Upper lobe of left lung (tissue), 6 donors: ENCODE measurements at regions not wholly inside any gene's neighbourhood (a gene's known extent, or its start where the extent isn't known, plus 50 kb on each side); places are given as distances from the start of the nearest gene placed in this dataset.

ENCODE experiments used
- ATAC-seq, 2 donors: fragments of 200-7000 bp; cut with Tn5 transposase; one replicate each; pipeline ENCODE4 v1.9.1; 2022; ENCODE audit warnings: mild to moderate bottlenecking in 2 of 2, moderate library complexity in 2 of 2; ENCODE audit not compliant: low FRiP score in 2 of 2
- DNase-seq, 2 donors: peaks; one replicate each; pipeline ENCODE4 v3.0.0-alpha.2; 2019 to 2020
- H3K27ac ChIP-seq, 4 donors: fragments of 200-600 bp; sonication (generic); one replicate each; pipeline ENCODE4 v1.5.1; 2016 to 2019
- H3K27me3 ChIP-seq, 4 donors: fragments of 200-600 bp; sonication (generic); one replicate each; pipeline ENCODE4 v1.5.1; 2017 to 2019
- H3K36me3 ChIP-seq, 4 donors: fragments of 200-600 bp; sonication (generic); one replicate each; pipeline ENCODE4 v1.5.1; 2016 to 2019
- H3K4me1 ChIP-seq, 4 donors: fragments of 200-600 bp; sonication (generic); one replicate each; pipeline ENCODE4 v1.5.1; 2018 to 2019
- H3K4me3 ChIP-seq, 4 donors: fragments of 200-600 bp; sonication (generic); one replicate each; pipeline ENCODE4 v1.5.1; 2017 to 2019; ENCODE audit warnings: mild to moderate bottlenecking in 2 of 4, moderate library complexity in 1 of 4
- H3K9me3 ChIP-seq, 4 donors: fragments of 200-600 bp; sonication (generic); one replicate each; pipeline ENCODE4 v1.5.1; 2018 to 2019
- CTCF ChIP-seq, 6 experiments: fragments of 450-650 bp in 4 of 6; fragments of 200-600 bp in 2 of 6; sonication (generic) in 2 of 6; IDR thresholded peaks; one replicate each; pipeline ENCODE4 v1.5.1; 2016 to 2019; ENCODE audit warnings: antibody characterized with exemption in 6 of 6
- EP300 ChIP-seq, 4 donors: sonication (generic); formaldehyde crosslinking; IDR thresholded peaks; one replicate each; pipeline ENCODE4 v1.5.1; 2017; ENCODE audit warnings: antibody characterized with exemption in 4 of 4, control low read depth in 2 of 4
- POLR2A ChIP-seq, 4 donors: fragments of 450-650 bp; IDR thresholded peaks; one replicate each; pipeline ENCODE4 v1.5.1; 2016 to 2017; ENCODE audit warnings: antibody characterized with exemption in 4 of 4, mild to moderate bottlenecking in 2 of 4
- POLR2AphosphoS5 ChIP-seq, 2 donors: sonication (generic); formaldehyde crosslinking; IDR thresholded peaks; one replicate each; pipeline ENCODE4 v1.5.1; 2017; ENCODE audit warnings: antibody characterized with exemption in 2 of 2
- WGBS, 2 donors: methylation state at CpG; one replicate each; pipeline ENCODE4 v1.1.5; 2017 to 2018; 5-methylcytosine and 5-hydroxymethylcytosine counted together
- donor health status: DM: no; HTN: no; CAD: no; lungs with moderate emphysema.
- donor health status: DM: no; HTN: yes; CAD: no; lungs with severe emphysema.

DNA sequence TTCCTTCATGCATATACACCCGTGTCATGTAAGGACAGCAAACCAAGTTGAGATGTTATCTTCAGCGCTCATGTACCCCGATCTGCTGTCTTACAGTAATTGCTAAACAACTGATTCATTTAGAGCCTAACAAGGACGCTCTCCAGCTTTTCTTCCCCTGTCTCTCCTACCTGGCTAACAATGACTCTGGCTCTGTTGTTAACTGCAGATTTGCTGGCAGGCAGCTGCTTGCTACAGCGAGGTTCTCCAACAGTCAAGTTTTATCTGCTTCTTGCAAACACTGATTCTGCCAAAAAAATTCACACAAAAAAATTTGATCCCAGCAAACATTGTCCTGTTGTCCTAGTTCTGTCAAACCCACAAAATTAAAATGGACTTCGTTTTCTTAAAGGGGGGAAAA lies 101.6 kb downstream of the OTX2 start:
- no peak for ATAC-seq
- no peak for DNase-seq
- Histone ChIP-seq H3K36me3 (no peaks in the 10 kb centered on the region), H3K4me3 (no peak overlapping the region), H3K27ac (no peak overlapping the region), H3K27me3 (no peaks in the 10 kb centered on the region), H3K4me1 (no peaks in the 10 kb centered on the region), H3K9me3 (no peaks in the 10 kb centered on the region)
- TF ChIP-seq CTCF (IDR thresholded peaks at IDR 0.05) = no peak
- no peak for TF ChIP-seq POLR2AphosphoS5 (IDR thresholded peaks at IDR 0.05)
- no peak for TF ChIP-seq POLR2A (IDR thresholded peaks at IDR 0.05)
- TF ChIP-seq EP300 (IDR thresholded peaks at IDR 0.05) = no peak
- 31 to 45% methylated on average over 6 of the region's 6 CpGs for WGBS, 2 donors

- H3K27ac ChIP-seq = no peak overlapping the region
- H3K36me3 ChIP-seq = no peaks in the 10 kb centered on the region
- no peak for ATAC-seq
- no peak overlapping the region for H3K4me3 ChIP-seq
- H3K9me3 ChIP-seq = no peaks in the 10 kb centered on the region
- no peak for TF ChIP-seq POLR2A (IDR thresholded peaks at IDR 0.05)
- WGBS, 2 donors = 51 to 60% methylated on average over 6 of the region's 6 CpGs
- H3K4me1 ChIP-seq = no peaks in the 10 kb centered on the region
- H3K27me3 ChIP-seq = no peaks in the 10 kb centered on the region
- DNase-seq = no peak
Observed at GRCh38 chr14:56703947-56704346, 106.3 kb downstream of the OTX2 start.

GRCh38 chr14:56702515-56702914 lies 107.8 kb downstream of the OTX2 start:
- 62 to 75% methylated on average over 7 to 9 of the region's 9 CpGs for WGBS, 2 donors
- Histone ChIP-seq H3K4me1 (no peaks in the 10 kb centered on the region), H3K27ac (no peak overlapping the region), H3K36me3 (no peaks in the 10 kb centered on the region), H3K27me3 (no peaks in the 10 kb centered on the region), H3K4me3 (no peak overlapping the region), H3K9me3 (no peaks in the 10 kb centered on the region)
- ATAC-seq = no peak
- TF ChIP-seq EP300 (IDR thresholded peaks at IDR 0.05) (no peak), POLR2A (IDR thresholded peaks at IDR 0.05) (no peak), CTCF (IDR thresholded peaks at IDR 0.05) (no peak), POLR2AphosphoS5 (IDR thresholded peaks at IDR 0.05) (no peak)
- no peak for DNase-seq
